ENCODE measurements at regions not wholly inside any gene's neighbourhood (a gene's known extent, or its start where the extent isn't known, plus 50 kb on each side); places are given as distances from the start of the nearest gene placed in this dataset.

- in situ Hi-C loops (cut with HindIII; ENCODE audit: low pct_ligation_motif_present, low sequenced_read_pairs), result no loop called here
- Histone ChIP-seq H3K27ac (no peak overlapping the region), H3K4me3 (ENCODE audit: low read depth, low read length) (no peak overlapping the region), H3K27me3 (replicated peaks) (no peaks in the 10 kb centered on the region), H3K36me3 (replicated peaks) (no peaks in the 10 kb centered on the region)
- DNase-seq, result no peak
- no peak for TF ChIP-seq CTCF (IDR thresholded peaks at IDR 0.05; ENCODE audit: low read depth, low read length, missing control alignments)
Measured at GRCh38 chr4:12965334-12965733, 518.8 kb downstream of the RAB28 start.

GRCh38 chr4:12963912-12964311 is 520.2 kb downstream of the RAB28 start:
- H3K4me3 ChIP-seq (ENCODE audit: low read depth, low read length), result no peak overlapping the region
- no peak overlapping the region for H3K27ac ChIP-seq
- no peaks in the 10 kb centered on the region for H3K27me3 ChIP-seq (replicated peaks)
- no peaks in the 10 kb centered on the region for H3K36me3 ChIP-seq (replicated peaks)
- in situ Hi-C loops (cut with HindIII; ENCODE audit: low pct_ligation_motif_present, low sequenced_read_pairs), result no loop called here
- DNase-seq, result no peak
- no peak for TF ChIP-seq CTCF (IDR thresholded peaks at IDR 0.05; ENCODE audit: low read depth, low read length, missing control alignments)

- in situ Hi-C loops (cut with HindIII; ENCODE audit: low pct_ligation_motif_present, low sequenced_read_pairs), result no loop called here
- TF ChIP-seq CTCF (IDR thresholded peaks at IDR 0.05; ENCODE audit: low read depth, low read length, missing control alignments), result no peak
- no peak overlapping the region for H3K4me3 ChIP-seq (ENCODE audit: low read depth, low read length)
- H3K36me3 ChIP-seq (replicated peaks), result no peaks in the 10 kb centered on the region
- H3K27me3 ChIP-seq (replicated peaks), result no peaks in the 10 kb centered on the region
- DNase-seq, result no peak
- no peak overlapping the region for H3K27ac ChIP-seq
Measured at GRCh38 chr4:12963291-12963690, 520.8 kb downstream of the RAB28 start.

GRCh38 chr4:12961713-12962112 is 522.4 kb downstream of the RAB28 start:
- no peak for DNase-seq
- no peak overlapping the region for H3K27ac ChIP-seq
- no peak overlapping the region for H3K4me3 ChIP-seq (ENCODE audit: low read depth, low read length)
- H3K36me3 ChIP-seq (replicated peaks), result no peaks in the 10 kb centered on the region
- no peak for TF ChIP-seq CTCF (IDR thresholded peaks at IDR 0.05; ENCODE audit: low read depth, low read length, missing control alignments)
- in situ Hi-C loops (cut with HindIII; ENCODE audit: low pct_ligation_motif_present, low sequenced_read_pairs), result no loop called here
- H3K27me3 ChIP-seq (replicated peaks), result no peaks in the 10 kb centered on the region

- TF ChIP-seq CTCF (IDR thresholded peaks at IDR 0.05; ENCODE audit: low read depth, low read length, missing control alignments), result no peak
- H3K27me3 ChIP-seq (replicated peaks), result no peaks in the 10 kb centered on the region
- DNase-seq, result no peak
Measured at GRCh38 chr4:12958436-12958835, 525.7 kb downstream of the RAB28 start.

GRCh38 chr4:12957108-12957507 is 527.0 kb downstream of the RAB28 start:
- Histone ChIP-seq H3K4me3 (ENCODE audit: low read depth, low read length) (no peak overlapping the region), H3K27ac (no peak overlapping the region), H3K36me3 (replicated peaks) (no peaks in the 10 kb centered on the region), H3K27me3 (replicated peaks) (no peaks in the 10 kb centered on the region)
- DNase-seq, result no peak
- in situ Hi-C loops (cut with HindIII; ENCODE audit: low pct_ligation_motif_present, low sequenced_read_pairs), result no loop called here
- TF ChIP-seq CTCF (IDR thresholded peaks at IDR 0.05; ENCODE audit: low read depth, low read length, missing control alignments), result no peak

More at GRCh38 chr4:12958436-12958835, 525.7 kb downstream of the RAB28 start:
- Histone ChIP-seq H3K36me3 (replicated peaks) (no peaks in the 10 kb centered on the region), H3K4me3 (ENCODE audit: low read depth, low read length) (no peak overlapping the region), H3K27ac (no peak overlapping the region)
- in situ Hi-C loops (cut with HindIII; ENCODE audit: low pct_ligation_motif_present, low sequenced_read_pairs), result no loop called here
